Activated CD8-positive, alpha-beta memory T cell treated with anti-CD3 and anti-CD28 coated beads for 1 hour (primary cell): ENCODE measurements at regions not wholly inside any gene's neighbourhood (a gene's known extent, or its start where the extent isn't known, plus 50 kb on each side); places are given as distances from the start of the nearest gene placed in this dataset.

Source experiments
- DNase-seq, 2 donors: peaks; one replicate each; pipeline ENCODE4 v3.0.0-alpha.2; 2020; ENCODE audit warnings: low read depth in 1 of 2; ENCODE audit errors: extremely low read depth in 1 of 2

DNA sequence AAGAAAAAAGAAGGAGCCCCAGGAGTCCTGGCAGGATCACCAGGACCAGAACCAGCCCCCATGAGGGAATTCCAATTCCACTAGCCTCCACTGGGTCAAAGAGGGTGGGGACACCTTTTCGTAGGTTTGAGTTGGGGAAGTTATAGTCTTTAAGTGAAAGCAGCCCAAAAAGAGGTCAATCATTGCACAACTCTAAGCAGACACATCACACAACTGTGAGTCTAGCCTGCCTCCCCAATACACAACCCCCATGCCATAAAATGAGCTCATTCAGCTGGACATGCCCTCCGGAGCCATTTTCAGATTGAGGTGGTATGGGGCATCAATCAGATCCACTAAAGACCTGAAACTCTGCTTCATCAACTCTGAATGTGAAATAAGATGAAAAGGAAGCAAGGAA is 179.9 kb downstream of the NPHP4 start:
- no peak for DNase-seq

DNA sequence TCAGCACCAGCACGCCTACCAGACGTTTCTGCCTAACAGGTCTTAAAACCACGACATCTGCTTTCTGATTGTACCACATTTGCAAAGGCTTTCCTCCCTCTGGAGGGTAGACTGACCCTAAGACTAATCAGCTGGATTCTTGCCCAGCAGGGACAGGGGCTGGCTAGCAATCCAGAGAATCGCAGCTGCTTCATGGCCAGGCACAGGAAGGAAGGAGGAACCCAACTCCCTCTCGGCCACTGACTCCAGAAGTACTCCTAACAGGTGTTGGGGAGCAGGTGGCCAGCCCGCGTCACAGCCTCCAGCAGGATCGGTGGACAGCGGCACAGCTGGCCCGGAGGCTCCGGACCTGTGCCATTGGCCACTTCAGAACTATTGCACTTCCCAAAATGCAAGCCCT is 180.8 kb downstream of the NPHP4 start:
- no peak for DNase-seq

DNA sequence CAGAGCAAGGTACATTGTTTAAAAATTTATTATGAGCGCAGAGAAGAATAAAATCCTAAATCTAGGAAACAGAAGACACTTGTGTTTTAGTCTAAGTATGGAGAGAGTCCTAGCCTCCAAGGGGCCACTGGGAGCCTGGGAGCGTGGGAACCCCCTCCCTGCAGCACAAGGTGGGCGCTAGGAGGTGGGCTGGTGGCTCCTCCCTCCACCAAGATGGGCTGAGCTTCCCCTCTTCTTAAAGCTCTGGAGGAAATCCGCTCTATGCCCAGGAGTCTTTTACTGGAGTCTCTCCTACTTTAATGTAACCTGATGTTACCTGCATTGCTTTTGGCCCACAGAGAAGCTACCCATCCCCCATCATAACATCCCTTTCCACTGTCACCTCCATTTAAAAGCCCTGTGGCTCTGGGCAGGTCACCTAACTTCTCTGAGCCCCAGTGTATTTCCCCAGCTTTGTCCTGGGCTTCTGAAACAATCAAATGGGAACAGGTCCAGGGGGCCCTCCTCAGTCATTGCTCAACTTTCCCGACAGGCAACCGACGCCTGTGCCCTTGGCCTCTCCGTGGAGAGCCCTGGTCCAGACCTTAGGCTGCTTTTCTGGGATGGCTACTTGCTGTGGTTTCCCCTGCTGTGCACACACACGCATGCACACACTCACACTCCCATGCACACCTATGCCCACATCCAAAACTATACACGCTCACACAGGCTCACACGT is 181.5 kb downstream of the NPHP4 start:
- no peak for DNase-seq

DNA sequence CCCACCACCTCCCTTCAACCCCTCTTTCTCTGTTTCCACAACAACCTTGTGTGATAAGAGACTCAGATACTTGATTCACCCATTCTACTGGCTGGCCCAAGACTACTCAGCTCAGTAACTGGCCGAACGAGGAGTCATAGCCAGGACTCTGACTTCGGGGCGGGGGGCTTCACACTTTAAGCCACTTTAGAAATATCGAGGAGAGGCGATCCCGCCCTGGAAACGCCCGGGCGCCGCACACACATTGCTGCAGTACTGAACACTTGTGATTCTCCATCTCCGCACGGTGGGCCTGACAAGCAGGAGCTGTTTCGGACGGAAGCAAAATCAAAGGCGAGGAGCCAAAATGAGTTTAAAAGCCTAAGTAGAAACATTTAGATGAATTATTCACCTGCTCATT is 182.1 kb downstream of the NPHP4 start:
- no peak for DNase-seq

DNA sequence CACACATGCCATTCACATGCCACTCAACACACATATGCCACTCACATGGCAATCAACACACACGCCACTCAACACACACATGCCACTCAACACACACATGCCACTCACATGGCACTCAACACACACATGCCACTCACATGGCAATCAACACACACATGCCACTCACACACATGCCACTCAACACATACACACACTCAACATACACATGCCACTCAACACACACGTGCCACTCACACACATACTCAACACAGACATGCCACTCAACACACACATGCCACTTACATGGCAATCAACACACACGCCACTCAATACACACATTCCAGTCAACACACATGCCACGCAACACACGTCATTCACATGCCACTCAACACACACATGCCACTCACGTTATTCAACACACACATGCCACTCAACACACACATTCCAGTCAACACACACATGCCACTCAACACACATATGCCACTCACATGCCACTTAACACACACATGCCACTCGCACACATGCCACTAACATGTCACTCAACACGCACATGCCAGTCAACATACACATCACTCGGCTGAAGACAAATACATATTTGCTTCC is 182.9 kb downstream of the NPHP4 start:
- no peak for DNase-seq

DNA sequence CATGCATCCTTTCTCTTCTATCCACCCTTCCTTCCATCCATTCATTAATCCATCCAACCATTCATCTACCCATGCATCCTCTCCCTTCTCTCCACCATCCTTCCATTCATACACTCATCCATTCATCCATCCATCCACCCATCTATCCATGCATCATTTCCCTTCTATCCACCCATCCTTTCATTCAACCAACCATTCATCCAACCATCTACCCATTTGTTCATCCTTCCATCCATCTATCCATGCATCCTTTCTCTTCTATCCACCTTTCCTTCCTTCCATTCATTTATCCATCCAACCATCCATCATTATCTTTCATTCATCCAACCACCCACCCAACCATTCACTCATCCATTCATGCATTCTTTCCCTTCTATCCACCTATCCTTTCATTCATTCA is 188.4 kb downstream of the NPHP4 start:
- DNase-seq: no peak

DNA sequence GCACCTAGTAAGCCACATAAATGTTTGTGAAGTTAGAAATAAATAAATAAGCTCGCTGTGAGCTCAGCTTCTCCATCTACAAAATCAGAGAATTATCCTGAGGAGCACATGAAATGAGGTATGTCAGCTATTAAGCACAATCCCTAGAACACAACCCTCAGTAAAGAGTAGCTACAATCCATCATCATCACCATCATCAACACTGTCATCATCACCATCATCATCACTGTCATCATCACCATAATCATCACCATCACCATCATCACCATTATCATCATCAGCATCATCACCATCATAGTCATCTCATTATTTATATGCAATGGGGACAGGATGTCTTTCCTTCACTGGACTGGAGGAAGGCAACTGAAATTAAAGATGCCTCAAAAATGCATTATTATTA is 189.6 kb downstream of the NPHP4 start:
- DNase-seq: no peak

DNA sequence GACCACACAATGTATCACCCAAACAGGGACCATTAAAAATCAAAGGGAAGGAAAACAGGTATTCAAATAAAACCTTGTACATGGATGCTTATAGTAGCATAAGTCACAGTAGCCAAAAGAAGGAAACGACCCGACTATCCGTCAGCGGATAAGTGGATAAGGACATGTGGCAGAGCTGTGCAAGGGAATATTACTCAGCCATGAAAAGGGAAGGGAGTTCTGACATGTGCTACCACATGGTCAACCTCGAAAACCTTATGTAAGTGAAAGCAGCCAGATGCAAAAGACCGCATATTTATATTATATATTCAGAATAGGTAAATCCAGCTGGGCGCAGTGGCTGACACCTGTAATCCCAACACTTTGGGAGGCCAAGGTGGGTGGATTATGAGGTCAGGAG is 193.3 kb downstream of the NPHP4 start:
- DNase-seq: no peak

DNA sequence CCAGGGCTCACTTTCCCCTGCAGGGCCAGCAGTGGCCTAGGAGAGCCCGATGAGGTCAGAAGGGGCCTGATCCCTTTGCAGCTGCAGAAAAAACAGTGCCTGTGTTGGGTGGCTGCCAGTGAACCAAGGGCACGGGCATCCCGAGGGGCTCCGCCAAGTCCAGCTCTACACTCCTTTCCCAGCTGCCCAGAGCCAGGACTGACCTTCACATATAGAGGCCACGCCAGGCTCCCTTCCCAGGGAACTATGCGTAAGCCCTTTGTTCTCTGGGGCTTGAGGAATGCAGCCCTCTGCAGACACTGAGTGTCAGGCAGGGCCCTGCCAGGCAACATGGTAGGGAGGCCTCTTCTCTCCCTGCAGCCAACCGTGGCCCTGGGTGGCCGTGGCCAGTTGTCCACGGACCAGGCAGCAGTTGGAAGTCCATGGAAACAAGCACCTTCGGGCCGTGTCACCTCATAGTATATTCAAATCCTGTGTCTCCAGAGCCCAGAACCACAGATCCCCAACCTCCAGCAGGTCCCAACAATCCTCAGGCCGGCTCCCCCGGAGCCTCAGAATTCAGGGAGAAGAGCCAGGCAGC is 194.0 kb downstream of the NPHP4 start:
- no peak for DNase-seq

DNA sequence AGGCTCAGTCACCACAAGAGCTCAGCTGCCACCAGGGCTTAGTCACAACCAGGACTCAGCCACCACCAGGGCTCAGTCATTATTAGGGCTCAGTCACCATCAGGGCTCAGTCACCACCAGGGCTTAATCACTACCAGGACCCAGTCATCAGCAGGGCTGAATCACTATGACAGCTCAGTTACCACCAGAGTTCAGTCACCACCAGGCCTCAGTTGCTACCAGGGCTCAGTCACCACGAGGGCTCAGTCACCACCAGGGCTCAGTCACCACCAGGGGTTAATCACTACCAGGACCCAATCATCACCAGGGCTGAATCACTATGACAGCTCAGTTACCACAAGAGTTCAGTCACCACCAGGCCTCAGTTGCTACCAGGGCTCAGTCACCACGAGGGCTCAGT is 196.2 kb downstream of the NPHP4 start:
- DNase-seq: no peak

DNA sequence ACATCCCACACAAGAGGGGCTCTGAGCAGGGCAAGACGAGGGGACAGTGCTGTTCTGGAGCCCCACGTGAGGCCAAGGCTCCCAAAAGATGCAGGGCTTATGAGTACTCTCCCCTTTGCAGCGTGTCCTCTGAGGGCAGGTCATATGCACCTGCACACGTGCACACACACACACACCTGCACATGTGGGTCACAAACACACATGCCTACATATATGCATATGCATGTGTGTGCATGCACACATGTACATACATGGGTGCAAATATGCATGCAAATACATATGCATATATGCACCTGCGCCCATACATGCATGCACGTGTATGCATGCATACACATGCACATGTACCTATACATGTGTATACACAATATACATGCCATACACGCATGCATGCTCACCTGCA is 197.9 kb downstream of the NPHP4 start:
- no peak for DNase-seq

DNA sequence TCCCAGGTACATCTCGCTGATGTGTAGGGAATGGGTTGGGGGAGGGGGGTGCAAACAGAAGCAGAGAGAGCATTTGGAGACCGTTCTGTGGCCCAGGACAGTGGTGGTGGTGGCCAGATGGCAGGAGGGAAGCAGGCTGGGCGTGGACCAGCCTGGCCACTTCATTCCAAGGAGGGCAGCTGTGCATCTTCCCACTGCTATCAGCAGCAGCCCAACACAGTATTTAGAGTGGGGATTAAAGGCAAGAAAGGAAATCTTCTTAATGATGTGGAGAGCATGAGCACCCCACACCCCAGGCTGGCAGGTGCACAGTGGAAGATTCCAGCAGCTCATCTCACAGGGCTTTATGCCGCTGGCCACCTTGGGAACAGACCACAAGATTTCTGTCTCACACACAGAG is 198.7 kb downstream of the NPHP4 start:
- DNase-seq: no peak

DNA sequence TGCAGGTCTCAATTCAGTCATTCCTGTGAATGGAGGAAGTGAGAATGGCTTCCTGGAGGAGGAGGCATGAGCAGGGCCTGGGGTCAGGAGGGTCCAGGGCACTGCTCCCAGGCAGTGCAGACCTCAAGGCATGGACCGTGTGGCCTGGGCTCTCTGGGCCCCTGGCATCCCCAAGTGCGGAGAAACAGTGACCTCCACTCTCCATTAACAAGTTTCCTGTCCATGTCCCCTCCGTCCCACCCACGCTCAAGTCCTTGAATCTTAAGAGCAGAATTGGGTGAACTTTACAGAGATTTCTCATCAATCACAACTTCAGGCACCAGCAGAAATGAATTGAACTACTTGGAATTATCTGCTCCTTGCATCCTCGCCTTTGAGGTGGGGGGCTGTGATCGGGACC is 211.1 kb downstream of the NPHP4 start:
- no peak for DNase-seq

DNA sequence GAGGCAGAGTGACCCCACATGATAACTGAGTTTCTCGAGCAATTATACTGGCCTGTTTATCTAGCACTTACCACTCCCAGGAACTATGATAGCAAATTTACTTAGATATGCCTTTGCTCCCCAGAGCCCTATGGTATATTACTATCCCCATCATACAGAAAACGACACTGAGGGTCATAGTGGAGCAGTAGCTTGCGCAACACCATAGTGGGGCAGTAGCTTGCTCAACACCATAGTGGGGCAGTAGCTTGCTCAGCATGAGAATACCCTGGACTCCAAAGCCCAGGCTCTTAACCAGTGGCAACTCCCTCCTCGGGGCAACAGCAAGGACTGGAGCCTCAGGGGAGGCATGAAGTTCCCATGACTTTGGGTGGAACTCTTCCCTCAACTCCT is 211.9 kb downstream of the NPHP4 start:
- DNase-seq: no peak

DNA sequence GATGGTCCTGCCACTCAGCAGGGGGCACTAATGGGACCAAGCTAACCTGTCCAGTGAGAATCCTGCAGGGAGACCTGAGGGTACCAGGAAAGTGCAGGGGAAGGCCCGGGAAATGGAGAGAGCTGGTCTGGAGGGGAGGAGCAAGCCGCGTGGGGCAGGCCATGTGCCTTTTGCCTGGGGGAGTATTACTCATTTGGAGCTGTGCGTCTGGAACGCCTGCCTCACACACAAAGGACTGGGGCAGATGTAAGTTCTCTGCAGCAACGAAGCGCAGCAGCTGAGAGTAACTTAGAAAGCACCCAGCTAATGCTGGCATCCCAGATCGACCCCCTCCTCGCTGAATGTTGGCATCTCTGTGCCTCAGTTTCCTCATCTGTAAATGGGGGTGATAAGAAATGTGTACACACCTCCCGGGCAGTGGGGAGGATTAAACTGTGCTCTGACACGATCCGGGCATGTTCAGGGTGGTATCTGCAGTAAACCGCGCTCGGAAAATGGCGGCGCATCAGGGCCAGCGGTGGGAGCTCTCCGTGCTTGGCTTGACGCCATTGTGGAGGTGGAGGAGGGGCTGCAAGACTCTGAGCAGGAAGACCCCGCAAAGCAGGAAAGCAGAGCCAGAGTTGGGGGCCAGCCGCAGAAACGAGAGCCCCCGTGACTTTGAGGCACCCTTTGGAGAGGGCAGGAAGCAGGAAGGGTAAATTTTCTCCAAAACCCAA is 212.5 kb downstream of the NPHP4 start:
- DNase-seq: no peak

DNA sequence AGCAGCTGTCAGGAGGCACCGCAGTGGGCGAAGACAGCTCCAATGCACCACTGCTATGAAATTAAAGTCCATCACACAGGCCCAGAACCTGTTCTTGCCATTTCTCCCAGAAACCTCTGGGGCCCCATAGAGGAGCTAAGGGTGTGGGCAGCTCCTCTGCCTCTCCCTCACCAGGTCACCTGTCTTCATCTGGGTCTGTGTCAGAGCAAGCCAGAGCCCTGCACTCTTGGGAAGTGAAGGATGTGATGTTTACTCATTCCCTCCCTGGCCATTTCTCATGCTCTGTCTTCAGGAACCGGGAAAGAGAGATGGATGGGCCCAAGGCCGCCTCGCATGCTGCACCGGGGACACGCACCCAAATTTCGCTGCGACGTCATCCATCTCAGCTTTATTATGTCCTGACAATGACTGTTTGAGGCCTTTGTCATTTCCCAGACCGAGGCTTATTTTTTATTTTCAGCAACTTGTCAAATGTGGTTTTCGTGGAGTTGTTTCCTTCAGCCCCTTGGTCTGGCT is 216.1 kb downstream of the NPHP4 start:
- no peak for DNase-seq

DNA sequence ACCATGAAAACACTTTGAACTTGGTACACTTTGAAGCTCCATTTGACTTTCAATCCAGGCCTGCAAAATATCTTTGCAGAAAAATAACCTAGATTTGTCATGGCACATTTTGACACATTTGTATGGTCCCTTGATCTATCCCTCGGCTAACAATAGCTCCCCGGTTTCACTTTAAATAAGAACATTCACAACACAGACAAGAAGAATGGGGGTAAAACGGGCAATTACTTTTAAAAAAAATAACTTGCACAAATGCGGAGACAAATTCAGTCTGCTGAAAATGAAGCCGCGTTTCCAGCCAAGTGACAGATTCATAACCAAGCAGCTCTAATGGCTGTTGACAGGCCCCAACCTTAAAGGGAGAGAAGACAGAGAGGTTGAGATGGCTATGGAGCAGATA is 218.2 kb downstream of the NPHP4 start:
- DNase-seq: no peak

DNA sequence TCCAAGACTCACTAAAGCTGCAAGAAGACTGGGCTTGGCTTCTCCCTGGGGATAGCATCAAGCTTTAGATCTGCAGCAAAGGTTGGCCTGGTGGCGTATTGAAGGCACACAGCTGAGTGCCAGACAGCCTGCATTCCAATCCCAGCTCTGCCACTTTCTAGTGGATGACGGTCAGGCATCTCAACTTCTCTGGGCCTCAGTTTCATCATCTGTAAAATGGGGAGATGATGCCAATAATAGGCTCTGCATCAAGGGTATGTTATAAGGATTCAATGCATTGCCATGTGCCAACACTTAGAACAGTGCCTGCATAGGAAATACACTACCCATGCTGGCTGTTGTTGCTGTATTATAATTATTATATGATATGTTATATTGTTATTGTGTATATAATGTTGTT is 220.4 kb downstream of the NPHP4 start:
- no peak for DNase-seq

DNA sequence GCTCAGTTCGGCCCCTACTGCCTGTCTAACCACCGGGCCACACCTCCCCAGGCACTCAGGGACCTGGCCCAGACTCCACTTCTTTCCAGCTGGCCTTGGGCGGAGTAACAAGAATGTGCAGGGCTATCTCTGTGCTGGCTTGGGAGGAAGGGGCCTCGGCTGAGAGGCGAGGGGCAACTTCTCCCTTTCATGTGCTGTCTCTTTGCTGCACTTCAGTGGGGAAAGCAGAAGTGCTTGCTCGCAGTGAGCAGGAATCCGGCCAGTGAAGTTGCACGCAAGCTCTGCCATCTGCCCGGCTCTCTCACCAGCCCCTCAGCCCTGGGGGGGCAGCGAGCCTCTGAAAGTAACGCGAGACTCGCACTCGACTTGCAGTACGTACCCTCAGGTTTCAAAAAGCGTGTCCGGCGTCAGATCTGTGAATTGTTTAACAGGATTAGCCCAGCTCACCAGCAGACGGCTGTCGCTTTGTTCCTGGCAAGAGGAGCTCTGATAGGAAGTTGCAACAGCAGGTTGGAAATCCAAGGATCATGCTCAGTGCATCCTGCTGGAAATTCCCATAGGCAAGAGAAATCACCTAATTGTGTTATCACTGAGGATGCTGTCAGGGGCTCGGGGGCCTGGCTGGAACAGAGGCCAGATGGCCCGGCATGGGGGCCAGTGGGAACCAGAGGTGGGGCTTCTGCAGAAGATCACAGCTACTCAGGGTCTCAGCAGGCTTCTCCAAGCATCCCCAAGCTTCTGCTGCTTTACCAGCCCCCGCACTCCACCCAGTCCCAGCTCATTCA is 221.1 kb downstream of the NPHP4 start:
- DNase-seq: no peak

DNA sequence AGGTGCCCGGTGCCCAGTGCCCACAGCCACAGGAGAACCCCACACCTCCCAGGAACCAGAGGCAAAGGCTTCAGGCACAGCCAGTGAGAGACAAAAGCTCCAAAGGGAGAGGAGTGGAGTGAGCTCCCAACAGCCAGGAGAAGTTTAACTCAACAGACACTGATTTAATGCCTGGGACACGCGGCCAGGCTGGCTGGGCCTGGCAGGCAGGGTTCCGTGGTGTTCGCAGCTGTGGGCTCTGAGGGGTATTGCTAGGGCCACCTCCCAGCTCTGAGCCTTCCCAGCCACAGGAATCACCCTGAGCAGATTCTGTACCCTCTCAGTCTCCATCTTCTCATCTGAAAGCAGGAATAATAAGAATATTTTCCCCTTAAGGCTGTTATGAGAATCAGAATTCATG is 222.5 kb downstream of the NPHP4 start:
- DNase-seq: no peak

DNA sequence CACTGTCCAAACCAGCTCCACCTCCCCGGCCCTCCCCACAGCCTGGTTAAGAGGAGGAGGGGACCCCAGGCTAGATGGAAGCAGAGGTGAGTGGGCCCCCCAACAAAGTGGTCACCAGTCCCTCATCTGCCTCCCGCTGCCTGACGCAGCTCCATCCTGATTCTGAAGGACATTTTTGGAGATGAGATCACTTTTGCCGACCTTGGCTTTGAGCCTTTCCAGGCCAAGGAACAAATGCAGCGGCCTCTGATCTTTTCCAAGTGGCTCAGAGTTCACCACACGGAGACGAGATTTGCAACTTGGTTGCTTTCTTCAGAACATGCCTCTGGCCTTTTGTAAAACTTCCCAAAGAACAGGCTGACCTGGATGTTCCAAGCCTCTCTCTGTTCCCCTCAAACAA is 223.1 kb downstream of the NPHP4 start:
- DNase-seq: no peak
